CD4-positive, CD25-positive, alpha-beta regulatory T cell (primary cell): ENCODE measurements at regions not wholly inside any gene's neighbourhood (a gene's known extent, or its start where the extent isn't known, plus 50 kb on each side); places are given as distances from the start of the nearest gene placed in this dataset.

Experiments used
- ATAC-seq, 2 donors: fragments of 150-1000 bp; cut with Tn5 transposase; one replicate each; pipeline ENCODE4 v1.10.0; 2021; ENCODE audit warnings: low read depth in 2 of 2, moderate number of reproducible peaks in 2 of 2, moderate library complexity in 1 of 2
- DNase-seq, 3 donors: peaks; one replicate each; pipeline versions ENCODE4 v3.0.0 to v3.0.0-alpha.2; 2012 to 2022; ENCODE audit warnings: mixed read lengths in 1 of 3
- H3K27ac ChIP-seq: one replicate; pipeline ENCODE4 v1.7.0; 2013; ENCODE audit warnings: mild to moderate bottlenecking, low read length; ENCODE audit not compliant: insufficient read depth, poor library complexity, severe bottlenecking
- H3K27me3 ChIP-seq: one replicate; pipeline ENCODE4 v1.7.0; 2013; ENCODE audit warnings: low read length; ENCODE audit not compliant: control insufficient read depth, insufficient read depth
- H3K36me3 ChIP-seq: one replicate; pipeline ENCODE4 v1.7.0; 2013; ENCODE audit warnings: mild to moderate bottlenecking, low read length, moderate library complexity; ENCODE audit not compliant: control insufficient read depth, insufficient read depth
- H3K4me1 ChIP-seq: 2 replicates; pipeline ENCODE4 v1.7.0; 2013; ENCODE audit warnings: mild to moderate bottlenecking, low read length; ENCODE audit not compliant: insufficient read depth, control insufficient read depth, poor library complexity, severe bottlenecking
- H3K4me3 ChIP-seq: one replicate; pipeline ENCODE4 v1.7.0; 2013; ENCODE audit warnings: low read depth, mild to moderate bottlenecking, low read length, moderate library complexity
- H3K9me3 ChIP-seq, 2 experiments: 1 replicate in 1 of 2; 2 replicates in 1 of 2; pipeline ENCODE4 v1.7.0; 2013; ENCODE audit warnings: low read length in 2 of 2, mild to moderate bottlenecking in 1 of 2, moderate library complexity in 1 of 2; ENCODE audit not compliant: control insufficient read depth in 2 of 2
- H3K27ac Mint-ChIP-seq, 3 donors: one replicate each; pipeline ENCODE4 v1.8.0; 2020 to 2022; ENCODE audit warnings: mild to moderate bottlenecking in 3 of 3, mixed read lengths in 3 of 3, moderate library complexity in 2 of 3
- H3K27me3 Mint-ChIP-seq: one replicate; pipeline ENCODE4 v1.8.0; 2022; ENCODE audit warnings: mild to moderate bottlenecking, mixed read lengths
- H3K36me3 Mint-ChIP-seq: one replicate; pipeline ENCODE4 v1.8.0; 2020; ENCODE audit warnings: mixed read lengths
- H3K4me1 Mint-ChIP-seq, 4 donors: one replicate each; pipeline ENCODE4 v1.8.0; 2020 to 2022; ENCODE audit warnings: mixed read lengths in 4 of 4, mild to moderate bottlenecking in 1 of 4
- H3K4me3 Mint-ChIP-seq, 4 donors: one replicate each; pipeline ENCODE4 v1.8.0; 2020 to 2022; ENCODE audit warnings: mild to moderate bottlenecking in 4 of 4, mixed read lengths in 4 of 4, moderate library complexity in 3 of 4
- H3K9me3 Mint-ChIP-seq, 7 donors: one replicate each; pipeline ENCODE4 v1.8.0; 2020 to 2022; ENCODE audit warnings: mixed read lengths in 7 of 7, mild to moderate bottlenecking in 3 of 7, moderate library complexity in 2 of 7

- Histone ChIP-seq H3K36me3 (no peaks in the 10 kb centered on the region), H3K4me1 (no peaks in the 10 kb centered on the region), H3K4me3 (no peak overlapping the region), H3K9me3 (no peaks in the 10 kb centered on the region), H3K27me3 (peaks cover 4% of the 10 kb centered on the region), H3K27ac (no peak overlapping the region)
- ATAC-seq (no peak), DNase-seq (no peak)
- no peaks in the 10 kb centered on the region for H3K4me1 Mint-ChIP-seq
- H3K4me3 Mint-ChIP-seq, result no peak overlapping the region
- peaks cover 4% of the 10 kb centered on the region for H3K27me3 Mint-ChIP-seq
- H3K9me3 Mint-ChIP-seq, result no peaks in the 10 kb centered on the region
- H3K36me3 Mint-ChIP-seq, result no peaks in the 10 kb centered on the region
- no peak overlapping the region for H3K27ac Mint-ChIP-seq
Measured at GRCh38 chr4:10204401-10205058, 87.9 kb upstream of the WDR1 start.

GRCh38 chr4:10203851-10204250 lies 87.3 kb upstream of the WDR1 start:
- DNase-seq, result no peak

GRCh38 chr4:10201381-10202223 lies 85.0 kb upstream of the WDR1 start:
- Mint-ChIP-seq H3K27me3 (no peaks in the 10 kb centered on the region), H3K4me3 (no peak overlapping the region), H3K9me3 (peaks cover 0 to 3% (median 0%) of the 10 kb centered on the region in 7 donors), H3K27ac (no peak overlapping the region), H3K4me1 (no peaks in the 10 kb centered on the region), H3K36me3 (no peaks in the 10 kb centered on the region)
- no peak overlapping the region for H3K4me3 ChIP-seq
- no peaks in the 10 kb centered on the region for H3K36me3 ChIP-seq
- peaks cover 4% of the 10 kb centered on the region for H3K27me3 ChIP-seq
- no peaks in the 10 kb centered on the region for H3K9me3 ChIP-seq
- no peaks in the 10 kb centered on the region for H3K4me1 ChIP-seq
- DNase-seq (no peak), ATAC-seq (no peak)
- H3K27ac ChIP-seq, result no peak overlapping the region

More at GRCh38 chr4:10203851-10204250, 87.3 kb upstream of the WDR1 start:
- Histone ChIP-seq H3K27ac (no peak overlapping the region), H3K9me3 (no peaks in the 10 kb centered on the region), H3K27me3 (peaks cover 4% of the 10 kb centered on the region), H3K36me3 (no peaks in the 10 kb centered on the region), H3K4me3 (no peak overlapping the region), H3K4me1 (no peaks in the 10 kb centered on the region)
- peak overlapping the region in 1 of 3 donors; percentile 28 for H3K27ac Mint-ChIP-seq
- peaks cover 4% of the 10 kb centered on the region for H3K27me3 Mint-ChIP-seq
- H3K4me1 Mint-ChIP-seq, result no peaks in the 10 kb centered on the region
- H3K9me3 Mint-ChIP-seq, result no peaks in the 10 kb centered on the region
- no peaks in the 10 kb centered on the region for H3K36me3 Mint-ChIP-seq
- ATAC-seq, result no peak
- no peak overlapping the region for H3K4me3 Mint-ChIP-seq

GRCh38 chr4:10200869-10201268 lies 84.3 kb upstream of the WDR1 start:
- H3K27me3 Mint-ChIP-seq, result no peaks in the 10 kb centered on the region
- H3K27me3 ChIP-seq, result peaks cover 4% of the 10 kb centered on the region
- DNase-seq (no peak), ATAC-seq (no peak)
- no peak overlapping the region for H3K27ac Mint-ChIP-seq
- H3K4me1 Mint-ChIP-seq, result no peaks in the 10 kb centered on the region
- H3K4me1 ChIP-seq, result no peaks in the 10 kb centered on the region
- H3K4me3 ChIP-seq, result no peak overlapping the region
- no peak overlapping the region for H3K27ac ChIP-seq
- H3K9me3 ChIP-seq, result no peaks in the 10 kb centered on the region
- H3K9me3 Mint-ChIP-seq, result peaks cover 0 to 3% (median 0%) of the 10 kb centered on the region in 7 donors
- no peaks in the 10 kb centered on the region for H3K36me3 Mint-ChIP-seq
- H3K36me3 ChIP-seq, result no peaks in the 10 kb centered on the region
- H3K4me3 Mint-ChIP-seq, result no peak overlapping the region

GRCh38 chr4:10198365-10198764 lies 81.8 kb upstream of the WDR1 start:
- no peak for DNase-seq
- no peaks in the 10 kb centered on the region for H3K36me3 ChIP-seq
- Mint-ChIP-seq H3K27ac (no peak overlapping the region), H3K27me3 (no peaks in the 10 kb centered on the region), H3K4me1 (no peaks in the 10 kb centered on the region), H3K36me3 (no peaks in the 10 kb centered on the region), H3K9me3 (peaks cover 0 to 3% (median 0%) of the 10 kb centered on the region in 7 donors), H3K4me3 (no peak overlapping the region)
- ATAC-seq, result no peak
- no peak overlapping the region for H3K4me3 ChIP-seq
- no peaks in the 10 kb centered on the region for H3K9me3 ChIP-seq
- no peak overlapping the region for H3K27ac ChIP-seq
- peaks cover 4% of the 10 kb centered on the region for H3K27me3 ChIP-seq
- no peaks in the 10 kb centered on the region for H3K4me1 ChIP-seq

GRCh38 chr4:10197952-10198351 lies 81.4 kb upstream of the WDR1 start:
- Mint-ChIP-seq H3K9me3 (peaks cover 0 to 3% (median 0%) of the 10 kb centered on the region in 7 donors), H3K4me3 (no peak overlapping the region), H3K27ac (no peak overlapping the region), H3K36me3 (no peaks in the 10 kb centered on the region), H3K27me3 (no peaks in the 10 kb centered on the region), H3K4me1 (no peaks in the 10 kb centered on the region)
- Histone ChIP-seq H3K27me3 (peaks cover 4% of the 10 kb centered on the region), H3K4me3 (no peak overlapping the region), H3K36me3 (no peaks in the 10 kb centered on the region), H3K4me1 (no peaks in the 10 kb centered on the region), H3K9me3 (no peaks in the 10 kb centered on the region), H3K27ac (no peak overlapping the region)
- DNase-seq (no peak), ATAC-seq (no peak)

GRCh38 chr4:10196191-10196590 lies 79.6 kb upstream of the WDR1 start:
- H3K4me1 Mint-ChIP-seq, result no peaks in the 10 kb centered on the region
- H3K27ac ChIP-seq, result no peak overlapping the region
- no peaks in the 10 kb centered on the region for H3K4me1 ChIP-seq

More at GRCh38 chr4:10196191-10196590, 79.6 kb upstream of the WDR1 start:
- Mint-ChIP-seq H3K4me3 (no peak overlapping the region), H3K27ac (no peak overlapping the region), H3K27me3 (no peaks in the 10 kb centered on the region), H3K9me3 (peaks cover 0 to 3% (median 0%) of the 10 kb centered on the region in 7 donors), H3K36me3 (no peaks in the 10 kb centered on the region)
- H3K36me3 ChIP-seq, result no peaks in the 10 kb centered on the region
- no peak overlapping the region for H3K4me3 ChIP-seq
- no peak for DNase-seq
- peaks cover 1% of the 10 kb centered on the region for H3K27me3 ChIP-seq
- no peaks in the 10 kb centered on the region for H3K9me3 ChIP-seq
- ATAC-seq, result no peak
